Muscle of leg (tissue), 3 donors: ENCODE measurements at regions not wholly inside any gene's neighbourhood (a gene's known extent, or its start where the extent isn't known, plus 50 kb on each side); places are given as distances from the start of the nearest gene placed in this dataset.
A peak's percentile ranks its signal among the peaks of the same experiment; 100 is the strongest.

Experiments
- DNase-seq: peaks from one replicate; pipeline ENCODE4 v3.0.0; 2013
- H3K27ac ChIP-seq: one replicate; pipeline ENCODE4 v1.5.1; 2013; ENCODE audit warnings: mild to moderate bottlenecking, low read length, control low read depth
- H3K27me3 ChIP-seq: one replicate; pipeline ENCODE4 v1.6.1; 2013; ENCODE audit warnings: low read length; ENCODE audit not compliant: control insufficient read depth, insufficient read depth
- H3K36me3 ChIP-seq: one replicate; pipeline ENCODE4 v1.6.1; 2013; ENCODE audit warnings: low read length; ENCODE audit not compliant: control insufficient read depth, insufficient read depth
- H3K4me1 ChIP-seq: one replicate; pipeline ENCODE4 v1.6.1; 2013; ENCODE audit warnings: low read length; ENCODE audit not compliant: control insufficient read depth, insufficient read depth
- H3K4me3 ChIP-seq: one replicate; pipeline ENCODE4 v1.5.1; 2013; ENCODE audit warnings: low read length, control low read depth
- H3K9me3 ChIP-seq: replicated peaks from 2 replicates; pipeline ENCODE4 v1.6.1; 2013; ENCODE audit warnings: low read depth, low read length; ENCODE audit not compliant: control insufficient read depth
- WGBS: methylation state at CpG from one replicate; pipeline ENCODE4 v1.1.5; 2013; ENCODE audit warnings: missing lambda C conversion rate; ENCODE audit not compliant: insufficient coverage; 5-methylcytosine and 5-hydroxymethylcytosine counted together

DNA sequence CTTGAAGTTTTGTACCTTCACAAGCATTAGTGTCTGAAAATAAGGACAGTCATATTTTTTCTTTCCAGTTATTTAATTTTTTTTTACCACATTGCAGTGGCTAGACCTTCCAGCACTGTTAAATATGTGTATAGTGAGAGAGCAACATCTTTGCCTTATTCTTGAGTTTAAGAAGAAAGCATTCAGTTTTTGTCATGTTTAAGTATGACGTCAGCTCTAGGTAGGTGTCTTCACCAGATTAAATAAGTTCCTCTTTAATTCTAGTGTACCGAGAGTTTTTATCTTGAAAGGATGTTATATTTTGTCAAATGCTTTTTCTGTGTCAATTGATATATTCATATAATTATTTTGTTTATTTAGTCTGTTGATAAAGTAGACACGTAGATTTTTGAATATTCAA is 258.8 kb downstream of the FAM181B start:
- WGBS: no CpG with 5 or more reads among the region's 3 CpGs

DNA sequence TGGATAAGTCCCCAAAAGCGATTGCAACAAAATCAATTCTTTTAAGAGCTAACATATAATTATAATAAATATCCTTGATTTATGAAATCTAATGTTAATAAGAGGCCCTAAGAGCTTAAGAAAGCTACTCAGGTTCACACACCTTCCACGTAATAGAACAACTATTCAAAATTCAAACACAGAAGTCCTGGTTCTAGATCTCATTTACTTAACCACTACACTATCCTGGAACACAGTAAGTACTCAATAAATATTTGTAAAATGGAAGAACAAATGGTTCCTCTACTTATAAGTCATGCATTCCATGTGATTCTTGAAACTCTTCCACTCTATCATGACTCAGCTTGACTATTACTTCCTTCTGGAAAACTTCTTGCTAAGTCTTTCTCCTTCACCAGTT is 268.2 kb downstream of the FAM181B start:
- H3K4me3 ChIP-seq: no peak overlapping the region
- H3K27me3 ChIP-seq: no peaks in the 10 kb centered on the region
- no peaks in the 10 kb centered on the region for H3K36me3 ChIP-seq
- H3K27ac ChIP-seq: no peak overlapping the region
- no peak for DNase-seq
- H3K4me1 ChIP-seq: no peaks in the 10 kb centered on the region
- no peaks in the 10 kb centered on the region for H3K9me3 ChIP-seq
- no CpG with 5 or more reads among the region's 2 CpGs for WGBS

More for the DNA sequence above, 258.8 kb downstream of the FAM181B start:
- Histone ChIP-seq H3K27ac (no peak overlapping the region), H3K36me3 (no peaks in the 10 kb centered on the region), H3K27me3 (no peaks in the 10 kb centered on the region), H3K4me1 (no peaks in the 10 kb centered on the region), H3K4me3 (no peak overlapping the region), H3K9me3 (no peaks in the 10 kb centered on the region)
- DNase-seq: no peak

DNA sequence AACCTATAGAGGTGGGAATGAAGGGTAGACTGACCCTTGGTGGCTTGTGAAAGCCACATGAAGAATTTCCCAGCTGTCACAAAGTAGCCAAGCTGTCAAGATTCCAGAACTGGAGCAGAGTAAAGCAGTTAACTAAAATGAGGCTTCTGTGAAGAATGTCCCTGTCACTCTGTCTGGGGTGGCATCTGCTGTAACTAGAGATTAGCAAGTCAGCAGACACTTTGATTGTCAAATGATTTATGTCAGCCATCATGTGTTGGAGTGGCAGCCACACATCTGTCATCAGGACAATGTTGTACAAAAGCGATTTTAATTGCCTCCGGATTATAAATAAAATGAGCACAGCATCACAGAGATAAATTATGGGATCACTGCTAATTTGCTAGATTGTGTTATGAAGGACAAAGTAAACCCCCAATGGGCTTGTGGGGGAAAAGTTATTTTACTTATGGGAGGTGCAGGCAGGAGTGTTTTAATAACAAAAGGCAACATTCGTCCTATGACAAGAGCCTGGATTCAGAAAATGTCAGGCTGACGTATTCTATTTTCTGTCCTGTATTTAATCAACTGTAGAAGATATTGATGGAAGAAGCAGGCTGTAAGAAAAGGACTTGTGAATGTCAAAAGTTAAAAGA is 270.9 kb downstream of the FAM181B start:
- Histone ChIP-seq H3K4me1 (no peaks in the 10 kb centered on the region), H3K4me3 (no peak overlapping the region), H3K27ac (no peak overlapping the region), H3K9me3 (no peaks in the 10 kb centered on the region), H3K36me3 (no peaks in the 10 kb centered on the region), H3K27me3 (no peaks in the 10 kb centered on the region)
- DNase-seq: no peak
- WGBS: 80% methylated on average over 1 of the region's 4 CpGs

DNA sequence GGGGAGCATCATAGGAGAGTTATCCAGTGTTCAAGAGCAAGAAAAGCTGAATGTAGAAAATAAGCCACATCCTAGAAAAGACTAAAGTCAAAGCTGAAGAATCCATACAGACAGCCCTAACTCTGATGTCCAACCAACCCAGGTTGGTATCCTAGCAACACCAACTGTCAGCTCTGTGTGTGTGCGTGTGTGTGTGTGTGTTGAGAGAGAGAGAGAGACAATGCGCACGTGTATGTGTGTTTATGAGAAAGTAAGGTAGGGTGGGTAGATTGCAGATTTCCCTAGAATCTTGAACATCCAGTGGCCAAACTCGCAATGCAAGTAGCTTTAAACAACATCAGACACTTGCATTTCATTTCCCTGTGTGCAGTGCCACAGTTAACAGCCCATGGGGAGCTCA is 274.9 kb downstream of the FAM181B start:
- H3K9me3 ChIP-seq: no peaks in the 10 kb centered on the region
- no peak overlapping the region for H3K27ac ChIP-seq
- WGBS: 17% methylated on average over 2 of the region's 4 CpGs
- H3K4me3 ChIP-seq: no peak overlapping the region
- no peak for DNase-seq
- H3K27me3 ChIP-seq: no peaks in the 10 kb centered on the region
- H3K36me3 ChIP-seq: no peaks in the 10 kb centered on the region
- H3K4me1 ChIP-seq: no peaks in the 10 kb centered on the region

DNA sequence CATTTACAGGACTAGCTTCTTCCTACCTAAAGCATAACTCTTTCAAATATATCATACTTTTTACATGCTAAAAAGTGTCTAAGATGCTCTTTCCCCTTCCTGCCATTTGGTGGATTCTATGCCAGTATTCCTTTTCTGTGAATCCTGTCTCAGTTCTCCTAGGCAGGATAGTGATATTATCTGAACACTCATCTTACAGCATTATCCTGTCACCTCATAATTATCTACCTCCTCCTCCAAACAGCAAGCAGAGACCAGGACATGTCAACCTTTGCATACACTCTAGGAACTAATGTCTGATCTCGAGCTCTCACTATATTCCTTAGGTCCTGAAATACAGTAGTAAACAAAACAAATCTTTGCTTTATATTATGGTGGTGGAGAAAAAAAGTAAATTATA is 275.5 kb downstream of the FAM181B start:
- Histone ChIP-seq H3K27ac (no peak overlapping the region), H3K9me3 (no peaks in the 10 kb centered on the region), H3K4me3 (no peak overlapping the region), H3K36me3 (no peaks in the 10 kb centered on the region), H3K27me3 (no peaks in the 10 kb centered on the region), H3K4me1 (no peaks in the 10 kb centered on the region)
- no peak for DNase-seq
- no CpG with 5 or more reads among the region's 1 CpG for WGBS

DNA sequence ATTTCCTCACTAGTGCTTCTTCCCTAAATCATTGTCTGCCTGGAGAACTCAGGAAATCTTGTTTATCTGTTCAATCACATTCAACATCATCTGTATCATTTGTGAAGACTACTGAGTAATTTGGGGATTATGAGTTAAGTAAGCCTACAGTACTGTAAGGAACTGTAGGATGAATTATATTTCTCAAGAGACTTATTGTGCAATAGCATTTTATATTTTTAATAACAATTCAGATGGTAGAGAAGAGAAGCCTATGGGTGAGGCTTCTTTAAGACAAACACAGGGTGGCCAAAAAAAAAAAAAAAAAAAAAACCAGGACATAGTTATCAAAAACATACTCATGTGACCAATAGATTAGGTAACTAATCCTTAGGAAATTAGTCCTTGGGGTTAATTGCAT is 282.7 kb downstream of the FAM181B start:
- Histone ChIP-seq H3K4me1 (no peaks in the 10 kb centered on the region), H3K27me3 (no peaks in the 10 kb centered on the region), H3K27ac (no peak overlapping the region), H3K9me3 (no peaks in the 10 kb centered on the region), H3K36me3 (no peaks in the 10 kb centered on the region), H3K4me3 (no peak overlapping the region)
- DNase-seq: no peak

DNA sequence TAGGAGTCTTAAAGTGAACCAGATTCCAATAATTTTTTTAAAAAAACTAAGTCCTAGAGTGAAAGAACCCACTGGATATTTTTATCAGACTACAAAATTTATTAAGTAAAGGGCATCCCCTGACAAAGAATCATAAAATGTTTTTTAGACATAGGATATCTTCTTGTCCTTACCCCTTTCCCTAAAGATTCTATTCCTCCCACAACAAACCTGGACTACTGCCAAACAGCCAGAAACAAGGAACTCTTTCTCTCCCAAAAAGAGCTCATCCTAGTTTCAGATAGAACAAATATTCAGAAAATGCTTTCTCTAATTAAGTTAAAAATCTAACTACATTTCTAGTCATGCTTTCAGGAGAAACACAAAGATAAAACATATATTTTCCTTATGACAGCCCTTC is 327.1 kb downstream of the FAM181B start:
- Histone ChIP-seq H3K4me1 (no peaks in the 10 kb centered on the region), H3K27ac (no peak overlapping the region), H3K4me3 (no peak overlapping the region), H3K9me3 (no peaks in the 10 kb centered on the region), H3K27me3 (no peaks in the 10 kb centered on the region), H3K36me3 (no peaks in the 10 kb centered on the region)
- DNase-seq: peak; percentile 5

DNA sequence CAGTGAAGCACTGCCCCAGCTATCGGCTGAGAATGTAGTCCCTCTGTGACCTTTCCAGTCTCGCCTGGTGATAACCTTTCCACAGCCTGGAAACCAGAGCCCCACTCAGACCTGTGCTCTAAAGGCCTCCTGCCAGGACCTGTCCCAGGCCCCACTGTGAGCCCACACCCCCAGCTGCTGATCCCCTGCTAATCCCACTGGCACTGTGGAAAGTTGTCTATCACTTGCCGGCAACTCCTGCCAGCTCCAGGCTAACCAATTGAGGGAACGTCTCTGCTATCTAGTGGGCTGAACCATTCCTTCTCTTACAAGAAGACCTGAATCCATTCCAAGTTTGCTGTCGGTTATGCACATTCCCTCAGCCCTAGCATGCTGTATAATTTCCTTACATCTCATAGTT is 328.2 kb downstream of the FAM181B start:
- Histone ChIP-seq H3K27me3 (no peaks in the 10 kb centered on the region), H3K27ac (no peak overlapping the region), H3K4me1 (no peaks in the 10 kb centered on the region), H3K9me3 (no peaks in the 10 kb centered on the region), H3K4me3 (no peak overlapping the region), H3K36me3 (no peaks in the 10 kb centered on the region)
- peak; percentile 6 for DNase-seq
- 51% methylated on average over 4 of the region's 5 CpGs for WGBS

DNA sequence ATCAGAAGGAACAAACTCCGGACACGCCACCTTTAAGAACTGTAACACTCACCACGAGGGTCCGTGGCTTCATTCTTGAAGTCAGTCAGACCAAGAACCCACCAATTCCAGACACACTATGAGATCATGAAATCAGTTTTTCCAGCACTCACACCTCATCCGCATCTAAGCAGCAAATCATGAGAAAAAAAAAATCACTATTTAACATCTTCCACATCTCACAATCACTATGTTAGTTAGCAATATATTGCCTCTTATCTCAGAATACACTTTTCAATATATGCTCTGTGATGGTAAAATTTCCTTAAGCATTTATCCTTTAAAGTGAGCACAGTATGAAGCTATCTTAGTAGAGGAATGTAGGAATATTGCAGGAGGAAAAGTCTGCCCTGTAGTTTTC is 328.7 kb downstream of the FAM181B start:
- DNase-seq: no peak
- no peaks in the 10 kb centered on the region for H3K4me1 ChIP-seq
- no peak overlapping the region for H3K4me3 ChIP-seq
- H3K9me3 ChIP-seq: no peaks in the 10 kb centered on the region
- no peak overlapping the region for H3K27ac ChIP-seq
- no peaks in the 10 kb centered on the region for H3K36me3 ChIP-seq
- no peaks in the 10 kb centered on the region for H3K27me3 ChIP-seq
- 82% methylated on average over 4 of the region's 5 CpGs for WGBS

DNA sequence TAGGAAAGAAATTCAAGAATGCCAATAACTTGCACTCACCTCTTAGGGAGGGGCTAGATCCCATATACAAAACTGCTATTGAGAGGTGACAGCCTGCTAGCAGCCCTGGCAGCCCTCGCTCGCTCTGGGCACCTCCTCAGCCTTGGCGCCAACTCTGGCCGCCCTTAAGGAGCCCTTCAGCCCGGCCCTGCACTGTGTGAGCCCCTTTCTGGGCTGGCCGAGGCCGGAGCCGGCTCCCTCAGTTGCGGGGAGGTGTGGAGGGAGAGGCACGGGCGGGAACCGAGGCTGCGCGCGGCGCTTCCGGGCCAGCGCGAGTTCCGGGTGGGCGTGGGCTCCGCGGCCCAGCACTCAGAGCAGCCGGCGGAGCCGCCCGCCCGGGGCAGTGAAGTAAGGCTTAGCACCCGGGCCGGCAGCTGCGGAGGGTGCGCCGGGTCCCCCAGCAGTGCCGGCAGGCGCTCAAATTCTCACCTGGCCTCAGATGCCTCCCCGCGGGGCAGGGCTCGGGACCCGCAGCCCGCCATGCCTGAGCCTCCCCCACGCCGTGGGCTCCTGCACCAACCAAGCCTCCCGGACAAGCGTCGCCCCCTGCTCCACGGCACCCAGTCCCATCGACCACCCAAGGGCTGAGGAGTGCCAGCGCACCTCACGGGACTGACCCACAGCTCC is 329.9 kb downstream of the FAM181B start:
- H3K36me3 ChIP-seq: no peaks in the 10 kb centered on the region
- H3K27me3 ChIP-seq: no peaks in the 10 kb centered on the region
- 93% methylated on average over 45 of the region's 49 CpGs for WGBS
- no peaks in the 10 kb centered on the region for H3K9me3 ChIP-seq
- no peak overlapping the region for H3K27ac ChIP-seq
- H3K4me3 ChIP-seq: no peak overlapping the region
- no peak for DNase-seq
- no peaks in the 10 kb centered on the region for H3K4me1 ChIP-seq
